Endothelial cell of umbilical vein (primary cell): ENCODE measurements at regions not wholly inside any gene's neighbourhood (a gene's known extent, or its start where the extent isn't known, plus 50 kb on each side); places are given as distances from the start of the nearest gene placed in this dataset.

Source experiments
- BruUV-seq: library from RNA; stranded (reverse); fragments of 400-500 nt; replicated peaks from 2 replicates; lab custom pipeline; 2021; lab: Mats Ljungman, UMichigan
- CTCF ChIA-PET: fragments of 300-600, 350-600 bp; sonication (Branson Sonifier 250); formaldehyde crosslinking; loops from one replicate; lab custom pipeline; 2021; ENCODE audit warnings: antibody characterized with exemption, inconsistent platforms; lab: Charles Lee
- POLR2A ChIA-PET: fragments of 300-600, 350-600 bp; sonication (Branson Sonifier 250); formaldehyde crosslinking; loops from one replicate; lab custom pipeline; 2021; ENCODE audit warnings: antibody characterized with exemption, inconsistent platforms; lab: Charles Lee
- DNase-seq: peaks from one replicate; pipeline ENCODE4 v3.0.0-alpha.2; 2011; ENCODE audit warnings: low read depth, low spot score
- FAIRE-seq: peaks from 2 replicates; lab custom pipeline; 2011; peaks lifted over from hg19 to GRCh38; lab: Jason Lieb, UNC
- H2AFZ ChIP-seq: 2 replicates; pipeline ENCODE4 v1.6.0; 2012; ENCODE audit warnings: low read depth, low read length, control low read depth, inconsistent platforms
- H3K27ac ChIP-seq: 2 replicates; pipeline ENCODE4 v1.5.1; 2011; ENCODE audit warnings: low read depth, mild to moderate bottlenecking, control low read depth, low read length, moderate library complexity; ENCODE audit not compliant: insufficient read depth
- H3K27me3 ChIP-seq, 2 experiments: 2 replicates each; pipeline versions ENCODE4 v1.6.0 to v1.6.1; 2011; ENCODE audit warnings: low read length in 2 of 2, mixed read lengths in 1 of 2; ENCODE audit not compliant: control insufficient read depth in 2 of 2, insufficient read depth in 2 of 2
- H3K36me3 ChIP-seq, 2 experiments: 2 replicates in 1 of 2; 3 replicates in 1 of 2; pipeline ENCODE4 v1.5.1; 2011; ENCODE audit warnings: low read length in 2 of 2, mild to moderate bottlenecking in 1 of 2, moderate library complexity in 1 of 2; ENCODE audit not compliant: control insufficient read depth in 2 of 2, insufficient read depth in 2 of 2; ENCODE audit errors: extremely low read depth in 1 of 2
- H3K4me1 ChIP-seq: 3 replicates; pipeline ENCODE4 v1.5.1; 2011; ENCODE audit warnings: mild to moderate bottlenecking, low read length; ENCODE audit not compliant: control insufficient read depth, insufficient read depth; ENCODE audit errors: extremely low read depth
- H3K4me2 ChIP-seq: 2 replicates; pipeline ENCODE4 v1.6.1; 2011; ENCODE audit warnings: low read length, control low read depth, mixed read lengths; ENCODE audit not compliant: insufficient read depth
- H3K4me3 ChIP-seq, 3 experiments: fragments of 200-600 bp in 1 of 3; sonication (generic), shearing (Covaris generic) in 1 of 3; replicated peaks in 1 of 3; 2 replicates each; pipeline ENCODE4 v1.5.1; 2011 to 2016; ENCODE audit warnings: control low read depth in 3 of 3, low read length in 3 of 3, mild to moderate bottlenecking in 2 of 3, inconsistent platforms in 1 of 3, low read depth in 1 of 3, moderate library complexity in 1 of 3; ENCODE audit not compliant: insufficient read depth in 1 of 3
- H3K79me2 ChIP-seq: 2 replicates; pipeline ENCODE4 v1.6.0; 2012; ENCODE audit warnings: low read length, inconsistent platforms; ENCODE audit not compliant: control insufficient read depth, insufficient read depth
- H3K9ac ChIP-seq: replicated peaks from 2 replicates; pipeline ENCODE3; 2011; ENCODE audit warnings: low read length, control low read depth; ENCODE audit not compliant: insufficient read depth; ENCODE audit errors: extremely low read depth
- H3K9me1 ChIP-seq: replicated peaks from 3 replicates; pipeline ENCODE4 v1.6.0; 2011; ENCODE audit warnings: mild to moderate bottlenecking, low read length; ENCODE audit not compliant: control insufficient read depth, insufficient read depth; ENCODE audit errors: extremely low read depth
- H3K9me3 ChIP-seq: replicated peaks from 2 replicates; pipeline ENCODE4 v1.5.1; 2012; ENCODE audit warnings: low read length, inconsistent platforms; ENCODE audit not compliant: control insufficient read depth, insufficient read depth
- H4K20me1 ChIP-seq: replicated peaks from 2 replicates; pipeline ENCODE3; 2011; ENCODE audit warnings: mild to moderate bottlenecking, low read length; ENCODE audit not compliant: control insufficient read depth, insufficient read depth; ENCODE audit errors: extremely low read depth
- EZH2 ChIP-seq: IDR thresholded peaks from 2 replicates; pipeline ENCODE4 v1.6.1; 2012; ENCODE audit warnings: borderline replicate concordance, low read depth, mild to moderate bottlenecking, moderate library complexity, low read length, inconsistent platforms; ENCODE audit not compliant: severe bottlenecking
- FOS ChIP-seq: IDR thresholded peaks from 2 replicates; pipeline ENCODE4 v1.6.1; 2011; ENCODE audit warnings: mild to moderate bottlenecking, low read length, moderate library complexity, borderline replicate concordance; ENCODE audit not compliant: insufficient read depth
- GATA2 ChIP-seq: IDR thresholded peaks from 2 replicates; pipeline ENCODE4 v1.7.0; 2011; ENCODE audit warnings: low read depth, mild to moderate bottlenecking, moderate library complexity, mixed read lengths, low read length; ENCODE audit not compliant: insufficient read length, insufficient read depth
- JUN ChIP-seq: IDR thresholded peaks from 2 replicates; pipeline ENCODE4 v1.6.1; 2011; ENCODE audit warnings: borderline replicate concordance, low read depth; ENCODE audit not compliant: insufficient read length, insufficient read depth
- MYC ChIP-seq: IDR thresholded peaks from one replicate; pipeline ENCODE4 v1.6.1; 2011; ENCODE audit warnings: mild to moderate bottlenecking, low read depth, low read length
- POLR2A ChIP-seq: IDR thresholded peaks from 2 replicates; pipeline ENCODE4 v1.6.1; 2012; ENCODE audit warnings: low read depth, mild to moderate bottlenecking, control low read depth, low read length
- POLR2AphosphoS5 ChIP-seq: IDR thresholded peaks from 2 replicates; pipeline ENCODE4 v1.6.1; 2012; ENCODE audit warnings: low read depth, mild to moderate bottlenecking, control low read depth, low read length, moderate library complexity; ENCODE audit not compliant: insufficient read depth
- dilution Hi-C: fragments of 300-500 bp; cut with MboI; formaldehyde crosslinking; loops from one replicate; pipeline ENCODE4 v1.15.0; 2019; ENCODE audit warnings: low sequenced_read_pairs; ENCODE audit not compliant: extremely low pct_ligation_motif_present
- intact Hi-C: fragments of 100-400 bp; cut with micrococcal nuclease; formaldehyde crosslinking; loops from one replicate; pipeline ENCODE4 v1.10.0; 2022
- TF ChIP-seq, protein P1 (sequence below), 2 donors: IDR thresholded peaks; 1 replicate in 1 of 2; 2 replicates in 1 of 2; pipeline ENCODE4 v1.5.1; 2011; ENCODE audit warnings: low read length in 2 of 2, mild to moderate bottlenecking in 2 of 2, moderate library complexity in 2 of 2, control low read depth in 1 of 2, inconsistent platforms in 1 of 2, low read depth in 1 of 2; ENCODE audit not compliant: insufficient read depth in 1 of 2; ENCODE audit errors: extremely low read depth in 1 of 2
- TF ChIP-seq, protein P2 (sequence below): IDR thresholded peaks from 2 replicates; pipeline ENCODE4 v1.6.1; 2011; ENCODE audit not compliant: insufficient read depth, insufficient read length

DNA sequence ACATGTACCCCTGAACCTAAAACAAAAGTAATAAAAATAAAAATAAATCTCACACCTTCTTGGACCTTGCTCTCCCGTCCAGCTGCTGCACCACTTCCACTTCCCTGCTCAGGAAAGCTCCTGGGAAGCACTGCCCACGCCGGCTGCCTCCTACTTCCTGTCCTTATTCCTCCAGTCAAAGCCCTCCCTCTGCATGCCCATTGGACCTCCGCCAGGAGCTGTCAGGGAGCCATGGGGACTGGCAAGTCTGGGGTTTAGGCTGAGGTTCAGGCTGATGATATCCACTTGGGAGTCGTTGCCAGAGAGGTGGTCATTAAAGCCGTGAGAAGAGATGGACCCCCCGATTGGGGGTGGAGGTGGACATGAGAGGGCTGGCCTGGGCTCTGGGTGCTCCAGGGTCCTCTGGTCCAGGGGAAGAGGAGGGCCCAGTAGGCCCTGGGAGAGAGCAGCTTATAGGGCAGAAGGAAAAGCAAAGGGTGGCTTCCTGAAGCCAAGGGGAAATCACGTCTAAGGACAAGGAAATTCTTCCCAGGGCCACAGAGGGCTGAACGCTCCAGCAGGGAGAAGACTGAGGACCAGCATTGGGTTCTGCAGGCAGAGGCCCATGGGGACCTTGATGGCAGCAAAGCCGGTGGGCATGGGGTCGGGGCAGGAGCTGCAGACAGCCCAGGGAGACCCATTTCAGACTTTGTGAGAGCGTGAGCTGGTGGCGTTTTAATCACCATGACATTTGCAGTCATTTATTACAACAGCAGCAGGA, 78.7 kb downstream of the FZD10 start:
- ChIA-PET POLR2A (no interaction called here), CTCF (no interaction called here)
- Histone ChIP-seq H3K9ac (no peak overlapping the region), H3K9me3 (peaks cover 9% of the 10 kb centered on the region), H3K9me1 (no peaks in the 10 kb centered on the region), H3K27ac (no peak overlapping the region), H3K79me2 (no peaks in the 10 kb centered on the region), H3K4me2 (no peak overlapping the region), H3K4me3 (no peak overlapping the region), H3K27me3 (no peaks in the 10 kb centered on the region), H3K4me1 (no peaks in the 10 kb centered on the region), H3K36me3 (no peaks in the 10 kb centered on the region), H4K20me1 (no peaks in the 10 kb centered on the region), H2AFZ (no peak overlapping the region)
- BruUV-seq: no TSS peak
- no peak for FAIRE-seq
- dilution Hi-C loops (no loop called here), intact Hi-C loops (no loop called here)
- TF ChIP-seq POLR2A (no peak), FOS (no peak), POLR2AphosphoS5 (no peak), GATA2 (no peak), MYC (no peak), JUN (no peak), EZH2 (no peak)
- TF ChIP-seq, protein P1, sequence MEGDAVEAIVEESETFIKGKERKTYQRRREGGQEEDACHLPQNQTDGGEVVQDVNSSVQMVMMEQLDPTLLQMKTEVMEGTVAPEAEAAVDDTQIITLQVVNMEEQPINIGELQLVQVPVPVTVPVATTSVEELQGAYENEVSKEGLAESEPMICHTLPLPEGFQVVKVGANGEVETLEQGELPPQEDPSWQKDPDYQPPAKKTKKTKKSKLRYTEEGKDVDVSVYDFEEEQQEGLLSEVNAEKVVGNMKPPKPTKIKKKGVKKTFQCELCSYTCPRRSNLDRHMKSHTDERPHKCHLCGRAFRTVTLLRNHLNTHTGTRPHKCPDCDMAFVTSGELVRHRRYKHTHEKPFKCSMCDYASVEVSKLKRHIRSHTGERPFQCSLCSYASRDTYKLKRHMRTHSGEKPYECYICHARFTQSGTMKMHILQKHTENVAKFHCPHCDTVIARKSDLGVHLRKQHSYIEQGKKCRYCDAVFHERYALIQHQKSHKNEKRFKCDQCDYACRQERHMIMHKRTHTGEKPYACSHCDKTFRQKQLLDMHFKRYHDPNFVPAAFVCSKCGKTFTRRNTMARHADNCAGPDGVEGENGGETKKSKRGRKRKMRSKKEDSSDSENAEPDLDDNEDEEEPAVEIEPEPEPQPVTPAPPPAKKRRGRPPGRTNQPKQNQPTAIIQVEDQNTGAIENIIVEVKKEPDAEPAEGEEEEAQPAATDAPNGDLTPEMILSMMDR (IDR thresholded peaks at IDR 0.05; ENCODE audit: extremely low read depth in 1 of 2, insufficient read depth in 1 of 2, low read depth in 1 of 2, low read length in 2 of 2): no peak
- TF ChIP-seq, protein P2, sequence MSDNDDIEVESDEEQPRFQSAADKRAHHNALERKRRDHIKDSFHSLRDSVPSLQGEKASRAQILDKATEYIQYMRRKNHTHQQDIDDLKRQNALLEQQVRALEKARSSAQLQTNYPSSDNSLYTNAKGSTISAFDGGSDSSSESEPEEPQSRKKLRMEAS: no peak
- DNase-seq: no peak
